ENCODE measurements at regions not wholly inside any gene's neighbourhood (a gene's known extent, or its start where the extent isn't known, plus 50 kb on each side); places are given as distances from the start of the nearest gene placed in this dataset.

- Histone ChIP-seq H3K56ac (replicated peaks; ENCODE audit: insufficient read length, low read depth, low read length) (no peak overlapping the region), H3K79me1 (ENCODE audit: low read depth, low read length) (no peaks in the 10 kb centered on the region), H3K23ac (ENCODE audit: insufficient read length) (no peak overlapping the region), H4K8ac (ENCODE audit: extremely low read depth, insufficient read depth, low read length) (no peak overlapping the region), H2BK12ac (ENCODE audit: low read depth, low read length) (no peak overlapping the region), H3K23me2 (ENCODE audit: low read depth, low read length) (no peaks in the 10 kb centered on the region), H3K4me1 (replicated peaks in 1 of 4; ENCODE audit: control insufficient read depth in 3 of 4, insufficient read depth in 4 of 4, low read length in 3 of 4) (peaks cover 0 to 7% (median 2%) of the 10 kb centered on the region in 4 experiments; a peak in 3 of 7 replicates), H3K27ac (ENCODE audit: low read depth, low read length) (no peak overlapping the region), H2BK120ac (replicated peaks; ENCODE audit: low read depth, low read length) (no peak overlapping the region), H3K9ac (replicated peaks in 1 of 4; ENCODE audit: extremely low read depth in 1 of 4, low read depth in 3 of 4, low read length in 3 of 4) (no peak overlapping the region), H3K27me3 (replicated peaks in 1 of 4; ENCODE audit: control insufficient read depth in 3 of 4, extremely low read depth in 1 of 4, insufficient read depth in 3 of 4, low read length in 3 of 4) (no peaks in the 10 kb centered on the region), H4K5ac (ENCODE audit: insufficient read length, low read depth, low read length) (no peak overlapping the region), H4K91ac (replicated peaks; ENCODE audit: insufficient read length, low read length) (no peak overlapping the region), H2AFZ (ENCODE audit: low read length) (no peak overlapping the region), H3K14ac (ENCODE audit: insufficient read length) (no peak overlapping the region), H3K36me3 (ENCODE audit: control insufficient read depth in 2 of 4, insufficient read depth in 4 of 4, low read length in 3 of 4) (no peaks in the 10 kb centered on the region), H3K9me3 (ENCODE audit: insufficient read depth in 2 of 2, low read depth in 1 of 2, low read length in 1 of 2) (no peaks in the 10 kb centered on the region), H3K4ac (replicated peaks; ENCODE audit: insufficient read length, low read depth, low read length) (no peak overlapping the region), H4K20me1 (replicated peaks in 1 of 2; ENCODE audit: control insufficient read depth in 1 of 2, insufficient read depth in 2 of 2, low read length in 2 of 2) (no peaks in the 10 kb centered on the region), H2AK5ac (ENCODE audit: low read depth, low read length) (no peak overlapping the region), H2BK20ac (ENCODE audit: low read length) (no peak overlapping the region), H3K18ac (ENCODE audit: extremely low read depth, low read length) (no peak overlapping the region), H3K4me2 (ENCODE audit: insufficient read depth in 1 of 2, low read depth in 2 of 2, low read length in 2 of 2) (no peak overlapping the region), H2BK5ac (ENCODE audit: low read depth, low read length) (no peak overlapping the region), H3K79me2 (ENCODE audit: control insufficient read depth in 1 of 2, insufficient read depth in 2 of 2, low read length in 2 of 2) (no peaks in the 10 kb centered on the region), H3K4me3 (ENCODE audit: extremely low read depth in 1 of 4, insufficient read depth in 2 of 4, low read depth in 3 of 4, low read length in 4 of 4) (no peak overlapping the region), H2BK15ac (ENCODE audit: low read length) (no peak overlapping the region)
- DNase-seq (ENCODE audit: low read depth in 1 of 2, low spot score in 2 of 2) (no peak), FAIRE-seq (no peak)
- ChIA-PET POLR2A (ENCODE audit: partially characterized antibody) (no interaction called here), CTCF (ENCODE audit: partially characterized antibody) (no interaction called here)
- TF ChIP-seq CTCF (IDR thresholded peaks at IDR 0.05; ENCODE audit: control extremely low read depth in 1 of 3, insufficient read depth in 1 of 3, low read depth in 1 of 3, low read length in 3 of 3) (no peak), SIN3A (conservative IDR thresholded peaks at IDR 0.05 in 1 of 2, IDR thresholded peaks at IDR 0.05 in 1 of 2; ENCODE audit: low read depth in 1 of 2, low read length in 2 of 2) (no peak), CREB1 (IDR thresholded peaks at IDR 0.05) (no peak), TBP (IDR thresholded peaks at IDR 0.05; ENCODE audit: low read depth, low read length) (no peak), JUND (IDR thresholded peaks at IDR 0.05; ENCODE audit: low read length) (no peak), NRF1 (IDR thresholded peaks at IDR 0.05; ENCODE audit: low read depth, low read length) (no peak), CTBP2 (IDR thresholded peaks at IDR 0.05; ENCODE audit: borderline replicate concordance, insufficient read depth, insufficient read length, low read length) (no peak), CEBPB (IDR thresholded peaks at IDR 0.05; ENCODE audit: low read depth, low read length) (no peak), FOSL1 (IDR thresholded peaks at IDR 0.05; ENCODE audit: insufficient read depth, low read depth, low read length) (no peak), EP300 (IDR thresholded peaks at IDR 0.05; ENCODE audit: borderline replicate concordance in 1 of 2, low read depth in 2 of 2, low read length in 2 of 2) (no peak), POLR2AphosphoS5 (IDR thresholded peaks at IDR 0.05; ENCODE audit: low read depth, low read length) (no peak)
- WGBS, 2 experiments (ENCODE audit: extremely low coverage in 1 of 2, insufficient coverage in 1 of 2, insufficient read length in 1 of 2, insufficient replicate concordance in 2 of 2, low coverage in 1 of 2, low lambda C conversion rate in 2 of 2, missing lambda C conversion rate in 1 of 2), result 79% methylated on average over 1 of the region's 1 CpG; no CpG with 5 or more reads in 1 of the 2 experiments
These were observed 944.5 kb upstream of the CTNND2 start for GRCh38 chr5:12848709-12849108.

Data from H1 (cell line).